GM12878 (cell line): ENCODE measurements at regions not wholly inside any gene's neighbourhood (a gene's known extent, or its start where the extent isn't known, plus 50 kb on each side); places are given as distances from the start of the nearest gene placed in this dataset.

Experiments used
- ATAC-seq: fragments of 200-7000 bp; cut with Tn5 transposase; 3 replicates; pipeline ENCODE4 v1.9.1; 2020; ENCODE audit warnings: mild to moderate bottlenecking, moderate library complexity
- BruUV-seq: library from RNA; stranded (reverse); fragments of 400-500 nt; replicated peaks from 2 replicates; lab custom pipeline; 2021; lab: Mats Ljungman, UMichigan
- CTCF ChIA-PET: fragments of 300-600 bp; sonication (Branson Sonifier 250); formaldehyde crosslinking; extraction: SDS; loops from one replicate; lab custom pipeline; 2021; ENCODE audit warnings: inconsistent platforms; lab: Yijun Ruan, JAX
- POLR2A ChIA-PET: fragments of 350-600 bp; formaldehyde crosslinking; extraction: SDS; loops from one replicate; lab custom pipeline; 2021; ENCODE audit warnings: inconsistent platforms; lab: Charles Lee
- RAD21 ChIA-PET: fragments of 300-600 bp; sonication (Branson Sonifier 250); formaldehyde crosslinking; loops from one replicate; lab custom pipeline; 2023; ENCODE audit warnings: antibody characterized with exemption; ENCODE audit not compliant: unreplicated experiment; lab: Charles Lee
- SMC1A ChIA-PET: fragments of 300-600 bp; sonication (Branson Sonifier 250); formaldehyde crosslinking; loops from one replicate; lab custom pipeline; 2023; ENCODE audit not compliant: unreplicated experiment, uncharacterized antibody; lab: Charles Lee
- DNase-seq: peaks from one replicate; pipeline ENCODE4 v3.0.0-alpha.2; 2011; ENCODE audit warnings: low read depth, low spot score
- FAIRE-seq: peaks from 3 replicates; lab custom pipeline; 2011; peaks lifted over from hg19 to GRCh38; lab: Jason Lieb, UNC
- H2AFZ ChIP-seq: 2 replicates; pipeline ENCODE4 v1.6.0; 2011; ENCODE audit warnings: low read depth, low read length, control low read depth; ENCODE audit not compliant: control insufficient read depth
- H3K27ac ChIP-seq: 2 replicates; pipeline ENCODE4 v1.5.1; 2011; ENCODE audit warnings: control low read depth; ENCODE audit not compliant: control insufficient read depth, insufficient read depth
- H3K27me3 ChIP-seq, 2 experiments: replicated peaks in 1 of 2; 2 replicates each; pipeline versions ENCODE4 v1.6.0 to v1.6.1; 2011; ENCODE audit warnings: low read length in 1 of 2; ENCODE audit not compliant: control insufficient read depth in 2 of 2, insufficient read depth in 2 of 2
- H3K36me3 ChIP-seq, 2 experiments: 2 replicates each; pipeline ENCODE4 v1.5.1; 2011; ENCODE audit warnings: low read length in 1 of 2; ENCODE audit not compliant: control insufficient read depth in 2 of 2, insufficient read depth in 2 of 2
- H3K4me1 ChIP-seq: 2 replicates; pipeline ENCODE4 v1.6.1; 2011; ENCODE audit warnings: mild to moderate bottlenecking, low read length, moderate library complexity, mixed read lengths; ENCODE audit not compliant: control insufficient read depth, insufficient read depth
- H3K4me2 ChIP-seq: 2 replicates; pipeline ENCODE4 v1.6.0; 2011; ENCODE audit warnings: control low read depth; ENCODE audit not compliant: control insufficient read depth, insufficient read depth
- H3K4me3 ChIP-seq: fragments of 200-600 bp; sonication (generic); 2 replicates; pipeline ENCODE4 v1.5.1; 2016
- H3K79me2 ChIP-seq: 2 replicates; pipeline ENCODE4 v1.6.0; 2011; ENCODE audit warnings: low read length; ENCODE audit not compliant: control insufficient read depth, insufficient read depth
- H3K9ac ChIP-seq: 2 replicates; pipeline ENCODE4 v1.8.0; 2011; ENCODE audit warnings: low read length, control low read depth, mixed read lengths; ENCODE audit not compliant: control insufficient read depth, insufficient read depth
- H3K9me3 ChIP-seq: replicated peaks from 3 replicates; pipeline ENCODE4 v1.5.1; 2011; ENCODE audit warnings: mild to moderate bottlenecking, low read length; ENCODE audit not compliant: control insufficient read depth, insufficient read depth
- H4K20me1 ChIP-seq: 2 replicates; pipeline ENCODE4 v1.6.0; 2011; ENCODE audit not compliant: control insufficient read depth, insufficient read depth
- BCLAF1 ChIP-seq: fragments of 450-650 bp; IDR thresholded peaks from 2 replicates; pipeline ENCODE4 v1.6.1; 2017; ENCODE audit warnings: antibody characterized with exemption, mild to moderate bottlenecking, moderate library complexity
- FOXK2 ChIP-seq: fragments of 450-650 bp; IDR thresholded peaks from 2 replicates; pipeline ENCODE4 v1.6.1; 2017; ENCODE audit warnings: mild to moderate bottlenecking, moderate library complexity
- RFX5 ChIP-seq: IDR thresholded peaks from 2 replicates; pipeline ENCODE4 v1.6.1; 2011; ENCODE audit warnings: low read depth, low read length, improper control_type of control experiment
- SIX5 ChIP-seq: IDR thresholded peaks from 2 replicates; pipeline ENCODE4 v1.6.1; 2011; ENCODE audit warnings: mild to moderate bottlenecking, low read depth, low read length, moderate library complexity; ENCODE audit not compliant: severe bottlenecking
- STAT3 ChIP-seq: IDR thresholded peaks from 2 replicates; pipeline ENCODE4 v1.6.1; 2011; ENCODE audit warnings: low read depth, low read length, improper control_type of control experiment
- WGBS: methylation state at CpG from one replicate; pipeline ENCODE4 v1.1.6; 2016; ENCODE audit warnings: low lambda C conversion rate; ENCODE audit not compliant: insufficient replicate concordance, insufficient coverage; ENCODE audit errors: missing lambda C conversion rate; 5-methylcytosine and 5-hydroxymethylcytosine counted together
- in situ Hi-C: fragments of 300-500 bp; cut with MboI; formaldehyde crosslinking; loops from 9 replicates; pipeline ENCODE4 v1.14.3; 2018; ENCODE audit warnings: mixed read lengths
- intact Hi-C: fragments of 100-400 bp; cut with micrococcal nuclease; formaldehyde crosslinking; loops from one replicate; pipeline ENCODE4 v1.14.2; 2022; ENCODE audit not compliant: unreplicated experiment

GRCh38 chr3:127350172-127351050 lies 62.6 kb upstream of the PRR20G start:
- ChIA-PET POLR2A (no interaction called here), RAD21 (no interaction called here), SMC1A (no interaction called here), CTCF (interaction anchor here (1.0 kb wide), 1 partner anchor 24 kb away, joined by 3 read pairs; no protein-coding TSS in a partner anchor)
- ATAC-seq (no peak), FAIRE-seq (no peak), DNase-seq (no peak)
- H3K9me3 ChIP-seq: no peaks in the 10 kb centered on the region; the same call in 2 of the 3 replicates
- H3K9ac ChIP-seq: no peak overlapping the region
- TF ChIP-seq RFX5 (no peak), STAT3 (no peak), BCLAF1 (no peak), SIX5 (no peak), FOXK2 (no peak)
- no peaks in the 10 kb centered on the region for H4K20me1 ChIP-seq
- H3K4me3 ChIP-seq: no peak overlapping the region
- no peaks in the 10 kb centered on the region for H3K36me3 ChIP-seq
- H2AFZ ChIP-seq: no peak overlapping the region
- H3K27ac ChIP-seq: no peak overlapping the region
- H3K27me3 ChIP-seq: no peaks in the 10 kb centered on the region; a peak in 2 of 4 replicates
- WGBS: 56% methylated on average over 28 of the region's 28 CpGs
- in situ Hi-C loops: no loop called here
- H3K4me1 ChIP-seq: no peaks in the 10 kb centered on the region
- no TSS peak for BruUV-seq
- intact Hi-C loops: no loop called here
- H3K4me2 ChIP-seq: no peak overlapping the region
- H3K79me2 ChIP-seq: no peaks in the 10 kb centered on the region
